ENCODE measurements at regions not wholly inside any gene's neighbourhood (a gene's known extent, or its start where the extent isn't known, plus 50 kb on each side); places are given as distances from the start of the nearest gene placed in this dataset.

DNA sequence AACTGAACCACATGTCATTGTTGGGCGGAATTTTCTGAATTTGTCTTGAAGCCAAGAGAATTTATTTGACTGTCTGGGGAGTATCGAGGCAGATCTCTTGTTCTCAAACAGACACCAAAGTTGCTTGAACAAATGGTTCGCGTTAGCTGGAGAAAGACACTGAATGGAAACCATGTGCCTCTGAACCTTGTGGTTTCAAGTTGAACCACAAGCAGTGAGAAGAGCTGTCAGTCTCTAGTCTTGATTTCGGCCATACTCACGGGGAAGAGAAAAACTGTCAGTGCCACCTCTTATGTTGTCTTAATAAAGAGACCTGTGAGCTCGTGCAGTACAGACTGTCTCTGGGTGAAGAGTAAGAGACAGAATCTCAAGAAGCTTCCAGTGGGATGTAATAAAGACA, 886.5 kb upstream of the SOX9 start:
- Histone ChIP-seq H3K36me3 (no peaks in the 10 kb centered on the region), H3K9me3 (no peaks in the 10 kb centered on the region), H3K27me3 (no peaks in the 10 kb centered on the region), H3K4me3 (no peak overlapping the region), H3K4me1 (no peaks in the 10 kb centered on the region), H3K27ac (no peak overlapping the region)
- no peak for DNase-seq
- TF ChIP-seq, protein P1, sequence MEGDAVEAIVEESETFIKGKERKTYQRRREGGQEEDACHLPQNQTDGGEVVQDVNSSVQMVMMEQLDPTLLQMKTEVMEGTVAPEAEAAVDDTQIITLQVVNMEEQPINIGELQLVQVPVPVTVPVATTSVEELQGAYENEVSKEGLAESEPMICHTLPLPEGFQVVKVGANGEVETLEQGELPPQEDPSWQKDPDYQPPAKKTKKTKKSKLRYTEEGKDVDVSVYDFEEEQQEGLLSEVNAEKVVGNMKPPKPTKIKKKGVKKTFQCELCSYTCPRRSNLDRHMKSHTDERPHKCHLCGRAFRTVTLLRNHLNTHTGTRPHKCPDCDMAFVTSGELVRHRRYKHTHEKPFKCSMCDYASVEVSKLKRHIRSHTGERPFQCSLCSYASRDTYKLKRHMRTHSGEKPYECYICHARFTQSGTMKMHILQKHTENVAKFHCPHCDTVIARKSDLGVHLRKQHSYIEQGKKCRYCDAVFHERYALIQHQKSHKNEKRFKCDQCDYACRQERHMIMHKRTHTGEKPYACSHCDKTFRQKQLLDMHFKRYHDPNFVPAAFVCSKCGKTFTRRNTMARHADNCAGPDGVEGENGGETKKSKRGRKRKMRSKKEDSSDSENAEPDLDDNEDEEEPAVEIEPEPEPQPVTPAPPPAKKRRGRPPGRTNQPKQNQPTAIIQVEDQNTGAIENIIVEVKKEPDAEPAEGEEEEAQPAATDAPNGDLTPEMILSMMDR (IDR thresholded peaks at IDR 0.05): no peak
- no peak for TF ChIP-seq POLR2A (IDR thresholded peaks at IDR 0.05)

DNA sequence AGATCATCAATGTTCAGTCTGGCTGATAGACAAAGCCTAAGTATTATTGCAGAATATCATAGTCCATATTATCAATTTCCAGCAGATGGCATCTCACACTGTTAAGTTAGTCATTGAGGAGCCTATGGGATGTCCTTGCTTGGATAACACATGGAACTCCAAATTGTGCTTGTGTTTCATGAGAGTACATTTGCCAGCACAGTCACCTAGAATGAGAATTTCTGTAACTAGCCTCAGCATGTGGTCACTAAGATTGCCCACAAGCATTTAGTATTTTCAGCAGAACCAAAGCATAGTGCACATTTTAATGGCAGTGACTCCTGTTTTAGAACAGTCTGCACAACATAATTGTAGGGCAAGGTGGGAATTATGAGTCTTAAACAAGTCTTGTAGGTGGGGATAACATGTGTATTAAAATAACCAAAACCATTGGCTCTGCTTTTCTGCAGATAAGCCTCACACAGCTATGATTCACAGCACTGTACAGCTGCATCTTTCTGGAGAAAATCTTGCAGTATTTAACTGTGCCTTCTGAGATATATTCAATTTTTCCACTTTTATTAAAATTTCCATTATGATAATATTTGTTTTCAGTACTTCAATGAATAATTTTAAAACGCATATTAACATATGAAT, 882.8 kb upstream of the SOX9 start:
- no peak for TF ChIP-seq POLR2A (IDR thresholded peaks at IDR 0.05)
- TF ChIP-seq, protein P1 (IDR thresholded peaks at IDR 0.05): peak in 3 of 6 experiments; percentile 44 to 62 (median 56)
- H3K27me3 ChIP-seq: no peaks in the 10 kb centered on the region
- no peaks in the 10 kb centered on the region for H3K36me3 ChIP-seq
- H3K9me3 ChIP-seq: no peaks in the 10 kb centered on the region
- no peaks in the 10 kb centered on the region for H3K4me1 ChIP-seq
- H3K4me3 ChIP-seq: no peak overlapping the region
- H3K27ac ChIP-seq: no peak overlapping the region
- no peak for DNase-seq

DNA sequence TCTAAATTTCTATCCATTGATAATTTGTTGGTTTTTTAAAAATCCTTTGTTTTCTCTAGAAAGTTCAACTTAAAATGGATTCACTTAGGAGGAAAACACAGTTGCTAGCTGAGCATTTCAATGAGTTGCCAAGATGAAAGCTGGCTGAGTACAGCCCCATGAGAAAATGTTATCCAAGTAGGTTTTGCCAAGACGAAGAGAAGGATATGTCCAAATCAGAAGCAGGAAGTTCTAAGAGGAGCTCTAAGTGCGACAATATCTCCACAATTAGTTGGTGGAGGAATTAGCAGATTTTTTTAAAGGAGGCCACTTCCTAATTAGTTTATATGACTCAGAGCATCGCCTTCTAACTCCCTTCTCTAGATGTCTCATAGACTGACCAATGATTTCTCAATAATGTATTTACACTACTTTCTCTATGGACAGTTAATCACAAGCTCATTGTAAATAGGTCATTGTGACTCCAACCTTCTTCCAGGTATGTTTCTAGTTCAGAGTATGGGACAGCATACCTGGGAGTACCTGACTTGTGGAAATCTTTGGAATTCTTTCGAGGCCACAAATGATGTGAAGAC, 873.3 kb upstream of the SOX9 start:
- TF ChIP-seq POLR2A (IDR thresholded peaks at IDR 0.05): no peak
- TF ChIP-seq, protein P1 (IDR thresholded peaks at IDR 0.05): no peak
- Histone ChIP-seq H3K4me1 (no peaks in the 10 kb centered on the region), H3K9me3 (no peaks in the 10 kb centered on the region), H3K36me3 (no peaks in the 10 kb centered on the region), H3K27me3 (no peaks in the 10 kb centered on the region), H3K4me3 (no peak overlapping the region), H3K27ac (no peak overlapping the region)
- DNase-seq: no peak

DNA sequence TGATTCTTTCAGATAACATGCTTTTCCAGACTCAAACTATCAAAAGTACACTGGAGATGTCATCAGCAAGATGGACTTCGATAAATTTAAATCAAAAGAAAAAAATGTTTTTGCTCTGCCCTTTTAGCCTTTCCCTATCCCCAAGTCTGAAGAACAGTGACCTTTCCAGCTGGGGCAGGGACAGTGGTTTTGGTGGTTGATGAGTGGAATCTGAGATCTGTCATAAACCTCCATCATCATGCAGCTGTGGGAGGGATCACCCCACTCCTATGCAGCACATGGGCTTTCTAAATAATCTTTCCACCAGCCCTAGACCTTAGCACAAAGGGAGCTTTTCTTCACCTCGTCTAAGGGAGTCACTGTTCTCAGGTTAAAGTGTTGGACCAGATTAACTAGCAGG, 869.5 kb upstream of the SOX9 start:
- Histone ChIP-seq H3K36me3 (no peaks in the 10 kb centered on the region), H3K27me3 (no peaks in the 10 kb centered on the region), H3K9me3 (no peaks in the 10 kb centered on the region), H3K4me3 (no peak overlapping the region), H3K4me1 (no peaks in the 10 kb centered on the region), H3K27ac (no peak overlapping the region)
- no peak for DNase-seq
- no peak for TF ChIP-seq POLR2A (IDR thresholded peaks at IDR 0.05)
- TF ChIP-seq, protein P1 (IDR thresholded peaks at IDR 0.05): no peak

DNA sequence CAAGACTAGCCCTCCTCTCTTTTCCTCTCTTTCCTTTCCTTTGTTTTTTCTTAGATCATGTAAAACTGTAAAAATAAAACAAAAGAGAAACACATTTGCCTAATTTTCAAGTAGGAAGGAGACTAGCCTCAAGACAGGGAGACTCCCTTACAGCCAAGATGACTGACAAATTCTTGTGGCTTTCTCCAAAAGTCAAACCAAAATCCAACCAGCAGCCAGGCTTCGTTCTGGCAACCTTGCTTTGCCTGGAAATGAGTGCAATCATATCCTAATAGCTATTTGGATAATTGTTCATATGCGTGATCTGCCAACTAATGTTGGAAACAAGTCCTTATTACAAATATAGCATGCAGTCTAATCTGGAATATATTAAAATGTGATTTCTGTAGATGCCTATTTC, 868.9 kb upstream of the SOX9 start:
- no peak for DNase-seq
- H3K27ac ChIP-seq: no peak overlapping the region
- H3K36me3 ChIP-seq: no peaks in the 10 kb centered on the region
- H3K9me3 ChIP-seq: no peaks in the 10 kb centered on the region
- H3K27me3 ChIP-seq: no peaks in the 10 kb centered on the region
- no peak overlapping the region for H3K4me3 ChIP-seq
- no peaks in the 10 kb centered on the region for H3K4me1 ChIP-seq
- no peak for TF ChIP-seq POLR2A (IDR thresholded peaks at IDR 0.05)
- TF ChIP-seq, protein P1 (IDR thresholded peaks at IDR 0.05): no peak

All from Peyer's patch (tissue), 4 donors.